HepG2 (cell line): ENCODE measurements at regions not wholly inside any gene's neighbourhood (a gene's known extent, or its start where the extent isn't known, plus 50 kb on each side); places are given as distances from the start of the nearest gene placed in this dataset.

ENCODE experiments used
- FUBP1 ChIP-seq: sonication (generic); formaldehyde crosslinking; IDR thresholded peaks from 2 replicates; pipeline ENCODE4 v1.5.1; 2020; ENCODE audit warnings: missing genetic modification reagents, mild to moderate bottlenecking, borderline replicate concordance
- GATAD1 ChIP-seq: IDR thresholded peaks from 2 replicates; pipeline ENCODE4 v1.6.1; 2016; ENCODE audit warnings: missing genetic modification reagents, missing compliant biosample characterization
- PHF21A ChIP-seq: sonication (generic); formaldehyde crosslinking; IDR thresholded peaks from 2 replicates; pipeline ENCODE4 v1.5.0; 2020; ENCODE audit warnings: mild to moderate bottlenecking, missing genetic modification reagents
- PTBP1 ChIP-seq: fragments of 200-400 bp; formaldehyde crosslinking; IDR thresholded peaks from 2 replicates; pipeline ENCODE4 v1.6.1; 2018; ENCODE audit warnings: low read length, low read depth; ENCODE audit not compliant: poor library complexity, severe bottlenecking
- RXRA ChIP-seq: sonication (generic); formaldehyde crosslinking; IDR thresholded peaks from 2 replicates; pipeline ENCODE4 v1.5.1; 2020; ENCODE audit warnings: missing genetic modification reagents
- SATB2 ChIP-seq: sonication (generic); formaldehyde crosslinking; IDR thresholded peaks from 2 replicates; pipeline ENCODE4 v1.5.0; 2020; ENCODE audit warnings: missing genetic modification reagents
- SMAD3 ChIP-seq: sonication (generic); formaldehyde crosslinking; IDR thresholded peaks from 2 replicates; pipeline ENCODE4 v1.4.0; 2020; ENCODE audit warnings: missing genetic modification reagents
- TMF1 ChIP-seq: sonication (generic); formaldehyde crosslinking; IDR thresholded peaks from 2 replicates; pipeline ENCODE4 v1.8.1; 2022; ENCODE audit warnings: low read depth, missing genetic modification reagents
- ZFYVE20 ChIP-seq: sonication (generic); formaldehyde crosslinking; IDR thresholded peaks from 2 replicates; pipeline ENCODE4 v1.8.0; 2023; ENCODE audit warnings: low read depth, mild to moderate bottlenecking, moderate library complexity, missing genetic modification reagents, borderline replicate concordance
- ZNF3 ChIP-seq: IDR thresholded peaks from 2 replicates; pipeline ENCODE4 v1.7.0; 2017; ENCODE audit warnings: inconsistent platforms
- ZNF331 ChIP-seq: sonication (generic); formaldehyde crosslinking; IDR thresholded peaks from 2 replicates; pipeline ENCODE4 v1.4.0; 2020; ENCODE audit warnings: missing genetic modification reagents
- ZNF572 ChIP-seq: sonication (generic); formaldehyde crosslinking; IDR thresholded peaks from 2 replicates; pipeline ENCODE4 v1.5.1; 2020; ENCODE audit warnings: mild to moderate bottlenecking, missing genetic modification reagents
- ZNF646 ChIP-seq: sonication (generic); formaldehyde crosslinking; IDR thresholded peaks from 2 replicates; pipeline ENCODE4 v1.9.0; 2021; ENCODE audit warnings: mild to moderate bottlenecking, missing genetic modification reagents
- ZNF678 ChIP-seq: sonication (generic); formaldehyde crosslinking; IDR thresholded peaks from 2 replicates; pipeline ENCODE4 v1.4.0; 2020; ENCODE audit warnings: mild to moderate bottlenecking, missing genetic modification reagents
- ZNF737 ChIP-seq: sonication (generic); formaldehyde crosslinking; IDR thresholded peaks from 2 replicates; pipeline ENCODE4 v1.5.0; 2020; ENCODE audit warnings: missing genetic modification reagents, mild to moderate bottlenecking, borderline replicate concordance
- ZNF83 ChIP-seq: sonication (generic); formaldehyde crosslinking; IDR thresholded peaks from 2 replicates; pipeline ENCODE4 v1.4.0; 2020; ENCODE audit warnings: missing genetic modification reagents, mild to moderate bottlenecking, borderline replicate concordance
- ZNF841 ChIP-seq: sonication (generic); formaldehyde crosslinking; IDR thresholded peaks from 2 replicates; pipeline ENCODE4 v1.8.1; 2023; ENCODE audit warnings: missing genetic modification reagents, borderline replicate concordance
- ZSCAN25 ChIP-seq: sonication (generic); formaldehyde crosslinking; IDR thresholded peaks from 2 replicates; pipeline ENCODE4 v1.8.0; 2022; ENCODE audit warnings: mild to moderate bottlenecking, missing genetic modification reagents
- TF ChIP-seq, protein P1 (sequence below): IDR thresholded peaks from 2 replicates; pipeline ENCODE4 v1.6.1; 2018; ENCODE audit warnings: missing genetic modification reagents, mild to moderate bottlenecking, missing compliant biosample characterization
- TF ChIP-seq, protein P2 (sequence below): sonication (generic); formaldehyde crosslinking; IDR thresholded peaks from 2 replicates; pipeline ENCODE4 v1.4.0; 2020; ENCODE audit warnings: mild to moderate bottlenecking, missing genetic modification reagents
- TF ChIP-seq, protein P3 (sequence below): sonication (generic); formaldehyde crosslinking; IDR thresholded peaks from 2 replicates; pipeline ENCODE4 v1.4.0; 2020; ENCODE audit warnings: missing genetic modification reagents

GRCh38 chr9:78406933-78407332, 110.0 kb downstream of the PSAT1 start (continued):
- TF ChIP-seq ZNF646: no peak
- peak; percentile 82; the same call in 1 of the 2 replicates for TF ChIP-seq SMAD3 (CRISPR knock-in tag)
- TF ChIP-seq PHF21A (CRISPR knock-in tag): no peak; the same call in 1 of the 2 replicates
- no peak for TF ChIP-seq ZSCAN25
- TF ChIP-seq ZNF331 (CRISPR knock-in tag): peak; percentile 86
- TF ChIP-seq ZNF678 (CRISPR knock-in tag): no peak
- TF ChIP-seq ZNF572 (CRISPR knock-in tag): no peak
- TF ChIP-seq RXRA (CRISPR knock-in tag): peak; percentile 91; the same call in 1 of the 2 replicates
- no peak for TF ChIP-seq ZNF841 (CRISPR knock-in tag)
- TF ChIP-seq, protein P1, sequence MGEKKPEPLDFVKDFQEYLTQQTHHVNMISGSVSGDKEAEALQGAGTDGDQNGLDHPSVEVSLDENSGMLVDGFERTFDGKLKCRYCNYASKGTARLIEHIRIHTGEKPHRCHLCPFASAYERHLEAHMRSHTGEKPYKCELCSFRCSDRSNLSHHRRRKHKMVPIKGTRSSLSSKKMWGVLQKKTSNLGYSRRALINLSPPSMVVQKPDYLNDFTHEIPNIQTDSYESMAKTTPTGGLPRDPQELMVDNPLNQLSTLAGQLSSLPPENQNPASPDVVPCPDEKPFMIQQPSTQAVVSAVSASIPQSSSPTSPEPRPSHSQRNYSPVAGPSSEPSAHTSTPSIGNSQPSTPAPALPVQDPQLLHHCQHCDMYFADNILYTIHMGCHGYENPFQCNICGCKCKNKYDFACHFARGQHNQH (CRISPR knock-in tag): no peak; the same call in 1 of the 2 replicates
- no peak for TF ChIP-seq ZNF737 (CRISPR knock-in tag)
- no peak for TF ChIP-seq SATB2
- no peak for TF ChIP-seq ZNF83 (CRISPR knock-in tag)
- no peak for TF ChIP-seq PTBP1
- peak; percentile 53; the same call in 1 of the 2 replicates for TF ChIP-seq GATAD1 (CRISPR knock-in tag)
- TF ChIP-seq FUBP1: no peak
- TF ChIP-seq TMF1 (CRISPR knock-in tag): no peak
- TF ChIP-seq, protein P2, sequence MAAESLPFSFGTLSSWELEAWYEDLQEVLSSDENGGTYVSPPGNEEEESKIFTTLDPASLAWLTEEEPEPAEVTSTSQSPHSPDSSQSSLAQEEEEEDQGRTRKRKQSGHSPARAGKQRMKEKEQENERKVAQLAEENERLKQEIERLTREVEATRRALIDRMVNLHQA (CRISPR knock-in tag): no peak
- no peak for TF ChIP-seq ZFYVE20
- TF ChIP-seq ZNF3 (CRISPR knock-in tag): peak; percentile 70; the same call in 1 of the 2 replicates
- TF ChIP-seq, protein P3, sequence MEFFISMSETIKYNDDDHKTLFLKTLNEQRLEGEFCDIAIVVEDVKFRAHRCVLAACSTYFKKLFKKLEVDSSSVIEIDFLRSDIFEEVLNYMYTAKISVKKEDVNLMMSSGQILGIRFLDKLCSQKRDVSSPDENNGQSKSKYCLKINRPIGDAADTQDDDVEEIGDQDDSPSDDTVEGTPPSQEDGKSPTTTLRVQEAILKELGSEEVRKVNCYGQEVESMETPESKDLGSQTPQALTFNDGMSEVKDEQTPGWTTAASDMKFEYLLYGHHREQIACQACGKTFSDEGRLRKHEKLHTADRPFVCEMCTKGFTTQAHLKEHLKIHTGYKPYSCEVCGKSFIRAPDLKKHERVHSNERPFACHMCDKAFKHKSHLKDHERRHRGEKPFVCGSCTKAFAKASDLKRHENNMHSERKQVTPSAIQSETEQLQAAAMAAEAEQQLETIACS (CRISPR knock-in tag): no peak
